ENCODE measurements at regions not wholly inside any gene's neighbourhood (a gene's known extent, or its start where the extent isn't known, plus 50 kb on each side); places are given as distances from the start of the nearest gene placed in this dataset.

GRCh38 chr1:204773246-204773645, 87.7 kb upstream of the LRRN2 start:
- H3K27me3 ChIP-seq (ENCODE audit: control insufficient read depth in 1 of 2, insufficient read depth in 2 of 2, low read length in 2 of 2) = peaks cover 3 to 28% of the 10 kb centered on the region in 2 experiments; a peak in 3 of 5 replicates
- no peaks in the 10 kb centered on the region for H3K9me3 ChIP-seq (ENCODE audit: low read length)
- no peak overlapping the region for H3K4me2 ChIP-seq (ENCODE audit: low read depth, low read length)
- ChIA-PET CTCF (ENCODE audit: low intra/inter-chr PET ratio, low total read pairs) (no interaction called here), POLR2A (no interaction called here)
- FAIRE-seq (no peak), DNase-seq (ENCODE audit: low spot score) (no peak), ATAC-seq (no peak)
- in situ Hi-C loops (cut with HindIII; ENCODE audit: extremely low pct_ligation_motif_present, low pct_unique_long_range_greater_than_20kb) (no loop called here), intact Hi-C loops (cut with micrococcal nuclease; ENCODE audit: unreplicated experiment) (no loop called here)
- no peaks in the 10 kb centered on the region for H4K20me1 ChIP-seq (ENCODE audit: insufficient read depth, low read length)
- H3K27ac ChIP-seq (ENCODE audit: extremely low read length, insufficient read depth, low read length) = no peak overlapping the region
- no peak overlapping the region for H2AFZ ChIP-seq (ENCODE audit: low read length)
- H3K4me3 ChIP-seq (replicated peaks in 1 of 3; ENCODE audit: insufficient read depth in 1 of 3, low read depth in 2 of 3, low read length in 3 of 3) = no peak overlapping the region
- H3K4me1 ChIP-seq (ENCODE audit: insufficient read depth, low read length) = no peaks in the 10 kb centered on the region
- WGBS (ENCODE audit: low lambda C conversion rate) = 0% methylated on average over 1 of the region's 1 CpG
- H3K9ac ChIP-seq (ENCODE audit: insufficient read depth, low read depth, low read length) = no peak overlapping the region
- H3K79me2 ChIP-seq (ENCODE audit: insufficient read depth, low read length) = no peaks in the 10 kb centered on the region
- no TSS peak for BruUV-seq (replicated peaks)
- H3K36me3 ChIP-seq (replicated peaks in 1 of 2; ENCODE audit: control insufficient read depth in 1 of 2, insufficient read depth in 2 of 2, low read length in 2 of 2) = no peaks in the 10 kb centered on the region
- TF ChIP-seq ZSCAN20 (CRISPR knock-in tag; IDR thresholded peaks at IDR 0.05; ENCODE audit: borderline replicate concordance) = no peak
- TF ChIP-seq RFXAP (CRISPR knock-in tag; IDR thresholded peaks at IDR 0.05; ENCODE audit: borderline replicate concordance) = no peak
- no peak for TF ChIP-seq PLSCR1 (CRISPR knock-in tag; IDR thresholded peaks at IDR 0.05; ENCODE audit: borderline replicate concordance)
- no peak for TF ChIP-seq ZNF784 (CRISPR knock-in tag; IDR thresholded peaks at IDR 0.05; ENCODE audit: borderline replicate concordance)
- no peak for TF ChIP-seq ATF1 (CRISPR knock-in tag; IDR thresholded peaks at IDR 0.05)
- TF ChIP-seq ZSCAN29 (CRISPR knock-in tag; conservative IDR thresholded peaks at IDR 0.05) = no peak
- no peak for TF ChIP-seq JARID2 (CRISPR knock-in tag; IDR thresholded peaks at IDR 0.05; ENCODE audit: insufficient replicate concordance)
- TF ChIP-seq ZBTB43 (CRISPR knock-in tag; conservative IDR thresholded peaks at IDR 0.05) = no peak
- TF ChIP-seq SETDB1 (CRISPR knock-in tag; IDR thresholded peaks at IDR 0.05; ENCODE audit: borderline replicate concordance) = no peak
- no peak for TF ChIP-seq ZNF432 (CRISPR knock-in tag; IDR thresholded peaks at IDR 0.05; ENCODE audit: borderline replicate concordance)
- TF ChIP-seq, protein P1, sequence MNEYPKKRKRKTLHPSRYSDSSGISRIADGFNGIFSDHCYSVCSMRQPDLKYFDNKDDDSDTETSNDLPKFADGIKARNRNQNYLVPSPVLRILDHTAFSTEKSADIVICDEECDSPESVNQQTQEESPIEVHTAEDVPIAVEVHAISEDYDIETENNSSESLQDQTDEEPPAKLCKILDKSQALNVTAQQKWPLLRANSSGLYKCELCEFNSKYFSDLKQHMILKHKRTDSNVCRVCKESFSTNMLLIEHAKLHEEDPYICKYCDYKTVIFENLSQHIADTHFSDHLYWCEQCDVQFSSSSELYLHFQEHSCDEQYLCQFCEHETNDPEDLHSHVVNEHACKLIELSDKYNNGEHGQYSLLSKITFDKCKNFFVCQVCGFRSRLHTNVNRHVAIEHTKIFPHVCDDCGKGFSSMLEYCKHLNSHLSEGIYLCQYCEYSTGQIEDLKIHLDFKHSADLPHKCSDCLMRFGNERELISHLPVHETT (CRISPR knock-in tag; conservative IDR thresholded peaks at IDR 0.05) = no peak
- TF ChIP-seq AGO2 (optimal IDR thresholded peaks at IDR 0.05; ENCODE audit: low read depth, low read length) = no peak
- no peak for TF ChIP-seq ZNF550 (CRISPR knock-in tag; IDR thresholded peaks at IDR 0.05; ENCODE audit: borderline replicate concordance)
- TF ChIP-seq THRA (CRISPR knock-in tag; IDR thresholded peaks at IDR 0.05; ENCODE audit: borderline replicate concordance) = no peak
- TF ChIP-seq, protein P2, sequence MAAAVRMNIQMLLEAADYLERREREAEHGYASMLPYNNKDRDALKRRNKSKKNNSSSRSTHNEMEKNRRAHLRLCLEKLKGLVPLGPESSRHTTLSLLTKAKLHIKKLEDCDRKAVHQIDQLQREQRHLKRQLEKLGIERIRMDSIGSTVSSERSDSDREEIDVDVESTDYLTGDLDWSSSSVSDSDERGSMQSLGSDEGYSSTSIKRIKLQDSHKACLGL (CRISPR knock-in tag; IDR thresholded peaks at IDR 0.05) = no peak
- no peak for TF ChIP-seq IRX3 (CRISPR knock-in tag; IDR thresholded peaks at IDR 0.05; ENCODE audit: borderline replicate concordance, low read depth)
- TF ChIP-seq FOXO1 (CRISPR knock-in tag; IDR thresholded peaks at IDR 0.05) = no peak
- no peak for TF ChIP-seq PCBP2 (optimal IDR thresholded peaks at IDR 0.05; ENCODE audit: low read depth, low read length, poor library complexity, severe bottlenecking)
- no peak for TF ChIP-seq ZNF230 (CRISPR knock-in tag; IDR thresholded peaks at IDR 0.05)
- no peak for TF ChIP-seq ZNF484 (CRISPR knock-in tag; IDR thresholded peaks at IDR 0.05; ENCODE audit: borderline replicate concordance, low read depth)
